VCaP (cell line): ENCODE measurements at regions not wholly inside any gene's neighbourhood (a gene's known extent, or its start where the extent isn't known, plus 50 kb on each side); places are given as distances from the start of the nearest gene placed in this dataset.

Experiments used
- H3K27ac ChIP-seq: fragments of 450-650 bp; 2 replicates; pipeline ENCODE4 v1.5.1; 2017
- TF ChIP-seq, protein P1 (sequence below): fragments of 450-650 bp; conservative IDR thresholded peaks from 2 replicates; pipeline ENCODE4 v1.5.1; 2017; ENCODE audit warnings: mild to moderate bottlenecking, moderate library complexity

DNA sequence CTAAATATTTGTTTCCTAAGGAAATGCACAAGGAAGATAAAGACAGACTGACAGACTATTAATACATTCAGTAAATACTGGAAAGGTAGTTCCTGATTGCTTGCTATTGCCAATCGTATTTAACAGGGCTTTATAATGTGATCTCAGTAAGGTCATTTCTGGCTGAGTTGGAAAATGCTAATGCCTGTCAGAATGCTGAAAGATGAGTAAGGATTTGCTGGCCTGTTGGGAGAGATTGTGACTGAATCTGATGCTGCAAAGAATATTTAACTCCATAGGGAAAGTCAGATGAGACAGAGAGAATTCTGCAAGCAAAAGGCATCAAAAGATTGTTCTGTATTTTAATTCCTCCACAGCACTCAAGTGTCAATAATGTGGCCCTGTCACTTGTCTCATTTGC is 169.0 kb downstream of the BEND2 start:
- TF ChIP-seq, protein P1, sequence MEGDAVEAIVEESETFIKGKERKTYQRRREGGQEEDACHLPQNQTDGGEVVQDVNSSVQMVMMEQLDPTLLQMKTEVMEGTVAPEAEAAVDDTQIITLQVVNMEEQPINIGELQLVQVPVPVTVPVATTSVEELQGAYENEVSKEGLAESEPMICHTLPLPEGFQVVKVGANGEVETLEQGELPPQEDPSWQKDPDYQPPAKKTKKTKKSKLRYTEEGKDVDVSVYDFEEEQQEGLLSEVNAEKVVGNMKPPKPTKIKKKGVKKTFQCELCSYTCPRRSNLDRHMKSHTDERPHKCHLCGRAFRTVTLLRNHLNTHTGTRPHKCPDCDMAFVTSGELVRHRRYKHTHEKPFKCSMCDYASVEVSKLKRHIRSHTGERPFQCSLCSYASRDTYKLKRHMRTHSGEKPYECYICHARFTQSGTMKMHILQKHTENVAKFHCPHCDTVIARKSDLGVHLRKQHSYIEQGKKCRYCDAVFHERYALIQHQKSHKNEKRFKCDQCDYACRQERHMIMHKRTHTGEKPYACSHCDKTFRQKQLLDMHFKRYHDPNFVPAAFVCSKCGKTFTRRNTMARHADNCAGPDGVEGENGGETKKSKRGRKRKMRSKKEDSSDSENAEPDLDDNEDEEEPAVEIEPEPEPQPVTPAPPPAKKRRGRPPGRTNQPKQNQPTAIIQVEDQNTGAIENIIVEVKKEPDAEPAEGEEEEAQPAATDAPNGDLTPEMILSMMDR: no peak
- peak overlapping the region; percentile 68 for H3K27ac ChIP-seq

GRCh38 chrX:18047491-18047890 is 173.2 kb downstream of the BEND2 start:
- TF ChIP-seq, protein P1: no peak
- H3K27ac ChIP-seq: no peak overlapping the region

DNA sequence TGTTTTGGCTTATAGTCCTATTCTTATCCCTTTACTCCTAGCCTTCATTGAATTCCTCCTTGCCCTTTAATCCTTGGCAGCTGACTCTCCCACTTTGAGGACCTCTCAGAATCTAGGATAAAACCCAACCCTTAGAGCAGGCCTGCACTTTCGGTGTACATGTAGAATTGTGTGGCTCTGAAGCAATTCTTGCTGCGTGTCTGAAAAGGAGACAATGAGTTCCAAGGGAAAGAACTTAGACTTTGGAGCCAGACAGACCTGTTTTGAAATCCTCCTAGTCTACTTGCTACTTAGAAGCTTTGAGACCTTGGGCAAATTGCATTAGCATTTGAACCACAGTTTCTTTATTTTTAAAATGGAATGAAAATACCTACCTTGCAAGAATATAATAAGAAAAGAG is 175.2 kb downstream of the BEND2 start:
- TF ChIP-seq, protein P1: no peak
- H3K27ac ChIP-seq: no peak overlapping the region

DNA sequence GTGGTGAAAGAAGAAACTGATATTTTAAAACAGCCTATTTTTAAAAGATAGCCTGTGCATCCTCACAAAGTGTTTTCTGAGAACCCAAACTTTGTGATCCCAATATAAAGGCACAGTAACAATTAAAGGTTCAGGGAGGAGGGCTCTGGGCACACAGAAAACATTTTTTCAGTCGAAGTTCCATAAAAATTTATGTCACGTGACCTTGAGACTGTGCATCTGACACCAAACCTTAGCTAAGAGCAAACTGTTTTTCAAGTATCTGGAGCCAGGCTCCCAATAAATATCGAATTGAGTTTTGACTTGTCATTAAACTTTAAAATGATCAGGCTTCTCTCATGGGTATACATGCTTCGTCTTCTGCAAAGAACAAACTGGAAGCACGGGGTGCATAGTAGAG is 177.9 kb downstream of the BEND2 start:
- no peak overlapping the region for H3K27ac ChIP-seq
- TF ChIP-seq, protein P1: no peak

- TF ChIP-seq, protein P1: no peak
- no peak overlapping the region for H3K27ac ChIP-seq
Observed at GRCh38 chrX:18041656-18042055, 179.0 kb downstream of the BEND2 start.

DNA sequence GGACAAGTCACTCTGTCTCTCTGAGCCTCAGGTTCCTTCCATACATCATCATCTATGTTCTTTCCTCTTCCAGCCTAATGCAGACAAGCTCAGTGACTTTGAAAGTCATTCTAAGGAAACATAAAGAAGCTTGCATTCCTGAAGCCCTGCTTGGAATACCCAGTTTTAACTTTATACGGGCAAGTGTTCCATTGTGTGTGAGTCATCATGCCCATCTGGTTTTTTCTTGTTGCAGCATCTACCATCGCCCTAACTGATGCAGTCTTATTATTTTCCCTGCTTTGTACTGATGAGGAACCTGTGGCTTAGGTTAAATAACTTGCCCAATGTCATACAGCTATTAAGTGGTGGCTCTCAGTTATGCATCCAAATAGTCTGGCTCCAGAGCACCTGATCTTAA is 177.9 kb upstream of the RAI2 start:
- TF ChIP-seq, protein P1: no peak
- no peak overlapping the region for H3K27ac ChIP-seq

DNA sequence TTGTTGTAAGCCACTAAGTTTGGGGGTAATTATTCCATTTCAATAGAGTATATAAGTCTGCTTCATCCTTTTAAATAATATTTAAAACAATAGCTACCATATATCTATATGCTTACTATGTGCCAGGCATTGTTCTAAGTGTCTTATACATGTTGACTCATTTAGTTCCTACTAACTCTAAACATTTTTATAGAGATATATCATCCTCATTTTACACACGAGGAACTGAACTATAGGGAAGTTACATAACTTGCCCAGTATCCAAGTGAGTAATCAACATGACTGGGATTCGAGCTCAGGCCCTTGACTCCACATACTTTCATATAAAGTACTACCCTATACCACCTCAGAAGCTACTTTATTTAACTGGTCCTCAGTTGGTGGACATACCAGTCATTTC is 175.3 kb upstream of the RAI2 start:
- no peak overlapping the region for H3K27ac ChIP-seq

More for the DNA sequence above, 175.3 kb upstream of the RAI2 start:
- TF ChIP-seq, protein P1: no peak
